ENCODE measurements at regions not wholly inside any gene's neighbourhood (a gene's known extent, or its start where the extent isn't known, plus 50 kb on each side); places are given as distances from the start of the nearest gene placed in this dataset.
"Not testable (repeated sequence)": the region's sequence is repeated elsewhere in the genome, so short reads cannot be mapped to it uniquely, and the experiment has no call there.

GRCh38 chr4:118556576-118556975, 128.6 kb upstream of the METTL14 start:
- DNase-seq (ENCODE audit: low read depth); in situ Hi-C loops (cut with HindIII; ENCODE audit: low sequenced_read_pairs); H3K4me3 ChIP-seq (ENCODE audit: low read depth, low read length): not testable (repeated sequence)

GRCh38 chr4:118557298-118557851, 127.8 kb upstream of the METTL14 start:
- TF ChIP-seq CTCF (IDR thresholded peaks at IDR 0.05; ENCODE audit: low read depth, low read length, missing control alignments) = no peak
- DNase-seq (ENCODE audit: low read depth) = peak; percentile 57
- no peak overlapping the region for H3K4me3 ChIP-seq (ENCODE audit: low read depth, low read length)
- in situ Hi-C loops (cut with HindIII; ENCODE audit: low sequenced_read_pairs) = no loop called here

- H3K4me3 ChIP-seq (ENCODE audit: low read depth, low read length); DNase-seq (ENCODE audit: low read depth); in situ Hi-C loops (cut with HindIII; ENCODE audit: low sequenced_read_pairs): not testable (repeated sequence)
Observed at GRCh38 chr4:118558188-118558587, 127.0 kb upstream of the METTL14 start.

GRCh38 chr4:118561559-118561958, 123.6 kb upstream of the METTL14 start:
- in situ Hi-C loops (cut with HindIII; ENCODE audit: low sequenced_read_pairs); H3K4me3 ChIP-seq (ENCODE audit: low read depth, low read length); DNase-seq (ENCODE audit: low read depth): not testable (repeated sequence)

GRCh38 chr4:118566003-118566513, 119.1 kb upstream of the METTL14 start:
- H3K4me3 ChIP-seq (ENCODE audit: low read depth, low read length); in situ Hi-C loops (cut with HindIII; ENCODE audit: low sequenced_read_pairs): not testable (repeated sequence)
- peak; percentile 95 for DNase-seq (ENCODE audit: low read depth)

- DNase-seq (ENCODE audit: low read depth); in situ Hi-C loops (cut with HindIII; ENCODE audit: low sequenced_read_pairs); H3K4me3 ChIP-seq (ENCODE audit: low read depth, low read length): not testable (repeated sequence)
Observed at GRCh38 chr4:118572991-118573390, 112.2 kb upstream of the METTL14 start.

- in situ Hi-C loops (cut with HindIII; ENCODE audit: low sequenced_read_pairs); DNase-seq (ENCODE audit: low read depth); H3K4me3 ChIP-seq (ENCODE audit: low read depth, low read length): not testable (repeated sequence)
Observed at GRCh38 chr4:118574251-118574913, 110.8 kb upstream of the METTL14 start.

GRCh38 chr4:118575057-118575456, 110.1 kb upstream of the METTL14 start:
- DNase-seq (ENCODE audit: low read depth); H3K4me3 ChIP-seq (ENCODE audit: low read depth, low read length); in situ Hi-C loops (cut with HindIII; ENCODE audit: low sequenced_read_pairs): not testable (repeated sequence)

GRCh38 chr4:118575726-118576125, 109.5 kb upstream of the METTL14 start:
- DNase-seq (ENCODE audit: low read depth); in situ Hi-C loops (cut with HindIII; ENCODE audit: low sequenced_read_pairs); H3K4me3 ChIP-seq (ENCODE audit: low read depth, low read length): not testable (repeated sequence)

- in situ Hi-C loops (cut with HindIII; ENCODE audit: low sequenced_read_pairs) = not testable (repeated sequence)
Observed at GRCh38 chr4:118576709-118577219, 108.4 kb upstream of the METTL14 start.

GRCh38 chr4:118585015-118585414, 100.2 kb upstream of the METTL14 start:
- no peak for TF ChIP-seq CTCF (IDR thresholded peaks at IDR 0.05; ENCODE audit: low read depth, low read length, missing control alignments)
- no peak overlapping the region for H3K4me3 ChIP-seq (ENCODE audit: low read depth, low read length)
- in situ Hi-C loops (cut with HindIII; ENCODE audit: low sequenced_read_pairs) = no loop called here
- DNase-seq (ENCODE audit: low read depth) = no peak

More at GRCh38 chr4:118576709-118577219, 108.4 kb upstream of the METTL14 start:
- not testable (repeated sequence) for DNase-seq (ENCODE audit: low read depth); H3K4me3 ChIP-seq (ENCODE audit: low read depth, low read length)
